Activated T-cell treated with anti-CD3 and anti-CD28 coated beads, Interleukin-2, amount 50 U/mL, for 4 hours (primary cell): ENCODE measurements at regions not wholly inside any gene's neighbourhood (a gene's known extent, or its start where the extent isn't known, plus 50 kb on each side); places are given as distances from the start of the nearest gene placed in this dataset.

ENCODE experiments used
- ATAC-seq, 2 donors: fragments of 200-7000 bp; cut with Tn5 transposase; one replicate each; pipeline ENCODE4 v1.10.0; 2021
- DNase-seq: peaks from one replicate; pipeline ENCODE4 v3.0.0-alpha.2; 2020
- H3K27me3 Mint-ChIP-seq: one replicate; pipeline ENCODE4 v1.8.0; 2021; ENCODE audit warnings: low read depth, mixed read lengths
- H3K36me3 Mint-ChIP-seq: one replicate; pipeline ENCODE4 v1.8.0; 2022; ENCODE audit warnings: mixed read lengths; ENCODE audit not compliant: insufficient read depth
- H3K4me1 Mint-ChIP-seq: one replicate; pipeline ENCODE4 v1.8.0; 2021; ENCODE audit warnings: low read depth, mixed read lengths
- H3K4me3 Mint-ChIP-seq: one replicate; pipeline ENCODE4 v1.8.0; 2021; ENCODE audit warnings: mild to moderate bottlenecking, moderate library complexity, mixed read lengths
- H3K9me3 Mint-ChIP-seq: one replicate; pipeline ENCODE4 v1.8.0; 2021; ENCODE audit warnings: mixed read lengths

GRCh38 chr16:55232822-55233221 lies 91.2 kb upstream of the IRX6 start:
- no peaks in the 10 kb centered on the region for H3K4me1 Mint-ChIP-seq
- no peaks in the 10 kb centered on the region for H3K36me3 Mint-ChIP-seq
- DNase-seq: no peak
- peaks cover 17% of the 10 kb centered on the region for H3K27me3 Mint-ChIP-seq
- H3K4me3 Mint-ChIP-seq: no peak overlapping the region
- ATAC-seq: no peak
- no peaks in the 10 kb centered on the region for H3K9me3 Mint-ChIP-seq

- Mint-ChIP-seq H3K4me1 (no peaks in the 10 kb centered on the region), H3K9me3 (no peaks in the 10 kb centered on the region), H3K4me3 (no peak overlapping the region), H3K36me3 (no peaks in the 10 kb centered on the region), H3K27me3 (peaks cover 18% of the 10 kb centered on the region)
- ATAC-seq: no peak
- no peak for DNase-seq
Measured at GRCh38 chr16:55233464-55233863, 90.5 kb upstream of the IRX6 start.

- Mint-ChIP-seq H3K4me1 (no peaks in the 10 kb centered on the region), H3K4me3 (no peak overlapping the region), H3K9me3 (no peaks in the 10 kb centered on the region), H3K36me3 (no peaks in the 10 kb centered on the region), H3K27me3 (peaks cover 18% of the 10 kb centered on the region)
- no peak for ATAC-seq
- DNase-seq: no peak
Measured at GRCh38 chr16:55236655-55237054, 87.3 kb upstream of the IRX6 start.

GRCh38 chr16:55239723-55240122 lies 84.3 kb upstream of the IRX6 start:
- H3K36me3 Mint-ChIP-seq: no peaks in the 10 kb centered on the region
- peaks cover 18% of the 10 kb centered on the region for H3K27me3 Mint-ChIP-seq
- H3K9me3 Mint-ChIP-seq: no peaks in the 10 kb centered on the region
- no peak for DNase-seq
- no peaks in the 10 kb centered on the region for H3K4me1 Mint-ChIP-seq
- no peak for ATAC-seq
- H3K4me3 Mint-ChIP-seq: no peak overlapping the region

DNA sequence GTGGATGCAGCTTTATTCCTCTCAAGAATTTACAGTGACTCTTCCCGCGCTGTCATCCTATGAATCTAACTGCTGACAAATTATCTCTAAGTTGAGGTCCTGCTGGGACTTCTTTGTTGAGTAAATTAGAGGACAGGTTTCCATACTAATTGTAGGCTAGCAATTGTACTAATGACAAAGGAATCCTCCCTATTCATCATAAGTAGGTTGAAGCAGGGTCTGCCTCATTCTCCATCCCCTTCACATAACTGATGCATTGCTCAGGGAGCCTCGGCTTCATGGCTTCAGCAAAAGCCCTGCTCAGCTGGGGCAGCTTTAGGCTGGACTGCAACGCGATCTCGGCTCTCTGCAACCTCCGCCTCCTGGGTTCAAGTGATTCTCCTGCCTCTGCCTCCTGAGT lies 83.1 kb upstream of the IRX6 start:
- peaks cover 18% of the 10 kb centered on the region for H3K27me3 Mint-ChIP-seq
- H3K4me1 Mint-ChIP-seq: no peaks in the 10 kb centered on the region
- no peaks in the 10 kb centered on the region for H3K9me3 Mint-ChIP-seq
- no peak for DNase-seq
- H3K36me3 Mint-ChIP-seq: no peaks in the 10 kb centered on the region
- no peak for ATAC-seq
- H3K4me3 Mint-ChIP-seq: no peak overlapping the region

DNA sequence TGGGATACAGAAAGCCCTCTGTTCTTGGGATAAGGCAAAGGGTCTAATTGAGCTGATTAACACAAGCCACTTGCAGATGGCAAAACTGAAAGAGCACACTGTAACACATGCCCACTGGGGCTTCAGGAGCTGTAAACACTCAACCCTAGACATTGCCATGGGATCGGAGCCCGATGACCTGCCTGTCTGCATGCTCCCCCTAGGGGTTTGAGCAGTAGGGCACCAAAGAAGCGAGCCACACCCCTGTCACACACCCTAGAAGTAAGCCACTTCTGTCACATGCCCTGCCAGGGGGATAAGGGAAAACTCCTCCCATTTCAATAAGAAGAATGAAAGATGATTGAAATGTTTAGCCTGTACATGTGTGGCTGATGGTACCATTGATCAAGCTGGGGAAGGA lies 81.3 kb upstream of the IRX6 start:
- Mint-ChIP-seq H3K9me3 (no peaks in the 10 kb centered on the region), H3K4me1 (no peaks in the 10 kb centered on the region), H3K4me3 (no peak overlapping the region), H3K27me3 (peaks cover 7% of the 10 kb centered on the region), H3K36me3 (no peaks in the 10 kb centered on the region)
- no peak for DNase-seq
- no peak for ATAC-seq

DNA sequence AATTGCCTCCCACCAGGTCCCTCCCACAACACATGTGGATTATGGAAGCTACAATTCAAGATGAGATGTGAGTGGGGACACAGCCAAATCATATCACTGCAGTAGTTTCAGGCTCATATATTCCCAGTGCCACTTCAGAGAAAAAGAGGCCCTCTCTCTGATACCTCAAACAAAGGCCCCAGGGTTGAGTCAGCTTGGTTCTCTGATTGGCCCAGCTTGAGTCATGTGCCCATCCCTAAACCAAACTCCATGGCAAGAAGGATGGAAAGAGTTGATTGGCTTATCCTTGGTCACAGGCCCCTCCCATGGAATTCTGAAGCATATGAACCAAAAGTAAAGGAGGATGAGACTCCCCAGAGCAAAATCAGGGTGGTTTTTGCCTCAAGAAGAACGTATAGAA lies 75.9 kb upstream of the IRX6 start:
- Mint-ChIP-seq H3K9me3 (no peaks in the 10 kb centered on the region), H3K4me3 (no peak overlapping the region), H3K4me1 (peaks cover 1% of the 10 kb centered on the region), H3K27me3 (peaks cover 4% of the 10 kb centered on the region), H3K36me3 (no peaks in the 10 kb centered on the region)
- ATAC-seq: no peak
- DNase-seq: no peak

DNA sequence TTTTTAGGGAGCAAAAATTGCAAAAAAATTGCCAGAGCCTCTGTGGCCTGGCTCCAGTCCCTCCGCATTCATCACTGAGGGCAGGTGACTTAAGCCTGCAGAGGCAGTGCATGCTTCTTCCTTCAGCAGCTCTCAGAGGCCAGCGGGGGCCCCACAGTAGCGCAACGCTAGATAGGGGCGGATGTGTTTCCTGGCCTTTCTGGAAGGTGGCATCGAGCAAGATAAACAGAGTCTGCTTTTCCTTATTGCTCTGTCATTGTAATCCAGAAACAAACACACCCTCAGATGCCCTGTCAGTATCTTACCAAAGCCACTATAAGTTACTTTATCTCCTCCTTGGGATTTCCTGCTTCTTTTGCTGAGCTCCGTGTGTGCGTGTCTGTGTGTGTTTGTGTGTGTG lies 75.5 kb upstream of the IRX6 start:
- no peak for ATAC-seq
- no peaks in the 10 kb centered on the region for H3K36me3 Mint-ChIP-seq
- no peak for DNase-seq
- no peaks in the 10 kb centered on the region for H3K9me3 Mint-ChIP-seq
- H3K4me1 Mint-ChIP-seq: peaks cover 1% of the 10 kb centered on the region
- H3K27me3 Mint-ChIP-seq: peaks cover 2% of the 10 kb centered on the region
- H3K4me3 Mint-ChIP-seq: no peak overlapping the region

DNA sequence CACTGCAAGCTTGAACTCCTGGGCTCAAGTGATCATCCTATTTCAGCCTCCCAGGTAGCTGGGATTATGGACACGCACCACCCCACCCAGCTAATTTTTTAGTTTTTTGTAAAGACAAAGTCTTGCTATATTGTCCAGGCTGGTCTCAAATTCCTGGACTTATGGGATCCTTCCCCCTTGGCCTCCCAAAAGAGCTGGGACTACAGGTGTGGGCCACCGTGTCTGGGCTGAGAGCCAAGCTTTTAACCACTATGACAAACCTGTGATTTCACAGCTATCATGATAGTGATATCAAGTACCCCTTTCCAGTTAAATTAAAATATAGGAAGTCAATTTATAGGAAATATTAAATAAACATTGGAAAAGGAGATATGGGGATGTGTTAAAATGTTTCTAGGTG lies 74.6 kb upstream of the IRX6 start:
- peaks cover 2% of the 10 kb centered on the region for H3K27me3 Mint-ChIP-seq
- DNase-seq: no peak
- no peak overlapping the region for H3K4me3 Mint-ChIP-seq
- no peak for ATAC-seq
- H3K4me1 Mint-ChIP-seq: peaks cover 1% of the 10 kb centered on the region
- H3K9me3 Mint-ChIP-seq: peaks cover 1% of the 10 kb centered on the region
- H3K36me3 Mint-ChIP-seq: no peaks in the 10 kb centered on the region

GRCh38 chr16:55249936-55250335 lies 74.1 kb upstream of the IRX6 start:
- ATAC-seq: no peak
- Mint-ChIP-seq H3K36me3 (no peaks in the 10 kb centered on the region), H3K9me3 (peaks cover 6% of the 10 kb centered on the region), H3K4me1 (peaks cover 1% of the 10 kb centered on the region), H3K27me3 (peaks cover 2% of the 10 kb centered on the region), H3K4me3 (no peak overlapping the region)
- no peak for DNase-seq

DNA sequence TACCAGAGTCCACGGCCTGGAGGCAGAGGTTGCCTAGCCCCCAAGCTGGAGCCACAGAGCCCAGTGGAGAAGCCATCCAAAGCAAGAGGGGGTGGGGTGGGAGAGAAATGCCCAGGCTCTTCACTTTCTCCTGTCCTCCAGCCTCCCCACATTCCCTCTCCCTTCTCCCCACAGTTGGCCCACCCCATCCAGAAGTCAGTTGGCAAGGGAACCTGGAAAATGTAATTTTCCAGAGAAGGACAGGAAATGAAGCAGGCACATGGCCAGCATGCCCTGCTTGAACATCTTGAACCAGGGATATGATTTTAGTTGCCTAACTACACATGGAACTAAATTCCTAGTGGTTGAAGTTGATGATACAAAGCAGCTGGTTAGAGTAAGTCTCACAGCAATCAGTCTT lies 73.3 kb upstream of the IRX6 start:
- Mint-ChIP-seq H3K36me3 (no peaks in the 10 kb centered on the region), H3K4me3 (no peak overlapping the region), H3K4me1 (peaks cover 1% of the 10 kb centered on the region), H3K27me3 (peaks cover 2% of the 10 kb centered on the region), H3K9me3 (peaks cover 6% of the 10 kb centered on the region)
- no peak for DNase-seq
- no peak for ATAC-seq

DNA sequence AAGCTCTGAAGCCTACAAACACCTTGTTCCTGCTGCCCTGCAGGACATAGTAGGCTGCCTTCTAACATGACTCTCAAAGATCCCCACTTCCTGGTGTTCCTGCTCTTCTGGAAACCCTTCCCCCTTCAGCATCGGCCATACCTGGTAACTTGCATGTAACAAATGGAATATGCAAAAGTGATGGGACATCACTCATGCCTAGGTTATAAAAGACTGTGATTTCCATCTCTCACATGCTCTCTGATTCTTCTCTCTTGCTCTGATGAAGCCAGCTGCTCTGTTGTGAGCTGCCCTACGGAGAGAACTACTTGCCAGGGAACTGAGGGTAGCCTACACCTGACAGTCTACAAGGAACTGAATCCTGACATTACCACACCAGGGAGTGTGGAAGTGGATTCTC lies 72.9 kb upstream of the IRX6 start:
- Mint-ChIP-seq H3K27me3 (peaks cover 2% of the 10 kb centered on the region), H3K36me3 (no peaks in the 10 kb centered on the region), H3K4me3 (no peak overlapping the region), H3K9me3 (peaks cover 6% of the 10 kb centered on the region), H3K4me1 (peaks cover 1% of the 10 kb centered on the region)
- ATAC-seq: no peak
- DNase-seq: no peak

GRCh38 chr16:55252577-55252976 lies 71.4 kb upstream of the IRX6 start:
- Mint-ChIP-seq H3K36me3 (no peaks in the 10 kb centered on the region), H3K9me3 (peaks cover 6% of the 10 kb centered on the region), H3K4me3 (no peak overlapping the region), H3K27me3 (peaks cover 6% of the 10 kb centered on the region), H3K4me1 (peaks cover 1% of the 10 kb centered on the region)
- ATAC-seq (no peak), DNase-seq (no peak)

GRCh38 chr16:55253987-55254386 lies 70.0 kb upstream of the IRX6 start:
- DNase-seq (no peak), ATAC-seq (no peak)
- Mint-ChIP-seq H3K27me3 (peaks cover 3% of the 10 kb centered on the region), H3K36me3 (no peaks in the 10 kb centered on the region), H3K9me3 (peaks cover 6% of the 10 kb centered on the region), H3K4me3 (no peak overlapping the region), H3K4me1 (no peaks in the 10 kb centered on the region)

DNA sequence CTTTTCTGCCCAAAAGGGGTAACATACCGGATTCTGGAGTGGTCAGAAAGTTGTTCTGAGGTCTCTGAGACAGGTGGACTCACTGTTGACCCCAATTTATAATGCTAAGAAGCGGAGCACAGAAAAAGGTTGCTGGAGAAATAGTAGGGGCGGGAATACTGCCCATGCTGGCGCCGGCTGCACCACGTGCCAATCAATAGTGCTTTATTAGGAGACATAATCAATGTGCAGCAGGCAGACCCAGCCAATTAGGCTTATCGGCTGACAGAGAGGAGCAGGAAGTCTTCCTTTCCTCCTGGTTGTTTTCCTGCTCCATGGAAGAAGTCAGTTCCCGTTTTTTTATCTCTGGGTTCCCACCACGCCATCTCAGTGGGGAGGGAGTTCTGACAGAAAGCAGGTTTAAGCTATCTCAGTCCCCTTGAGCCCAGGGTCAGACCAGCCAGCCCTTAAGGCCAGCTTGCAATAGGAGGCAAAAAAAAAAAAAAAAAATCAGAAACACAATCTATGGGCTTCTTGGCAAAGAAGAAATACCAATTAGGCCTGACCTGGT lies 68.2 kb upstream of the IRX6 start:
- no peak for ATAC-seq
- peaks cover 6% of the 10 kb centered on the region for H3K9me3 Mint-ChIP-seq
- no peaks in the 10 kb centered on the region for H3K36me3 Mint-ChIP-seq
- no peaks in the 10 kb centered on the region for H3K4me1 Mint-ChIP-seq
- H3K27me3 Mint-ChIP-seq: peaks cover 3% of the 10 kb centered on the region
- no peak for DNase-seq
- no peak overlapping the region for H3K4me3 Mint-ChIP-seq

- H3K36me3 Mint-ChIP-seq: no peaks in the 10 kb centered on the region
- H3K9me3 Mint-ChIP-seq: peaks cover 6% of the 10 kb centered on the region
- H3K27me3 Mint-ChIP-seq: peaks cover 3% of the 10 kb centered on the region
- no peak overlapping the region for H3K4me3 Mint-ChIP-seq
- no peaks in the 10 kb centered on the region for H3K4me1 Mint-ChIP-seq
- ATAC-seq (no peak), DNase-seq (no peak)
Measured at GRCh38 chr16:55256412-55257016, 67.5 kb upstream of the IRX6 start.
